Ovary (tissue), 7 donors: ENCODE measurements at regions not wholly inside any gene's neighbourhood (a gene's known extent, or its start where the extent isn't known, plus 50 kb on each side); places are given as distances from the start of the nearest gene placed in this dataset.
A peak's percentile ranks its signal among the peaks of the same experiment; 100 is the strongest.

Experiments
- DNase-seq, 5 donors: peaks; one replicate each; pipeline ENCODE4 v3.0.0-alpha.2; 2019 to 2020
- H3K27ac ChIP-seq, 2 donors: fragments of 200-600 bp; one replicate each; pipeline versions ENCODE4 v1.5.1 to v1.8.0; 2019 to 2022
- H3K27me3 ChIP-seq: fragments of 200-600 bp; one replicate; pipeline ENCODE4 v1.8.0; 2022
- H3K36me3 ChIP-seq: fragments of 200-600 bp; sonication (generic); one replicate; pipeline ENCODE4 v1.5.1; 2019
- H3K4me1 ChIP-seq: one replicate; pipeline ENCODE4 v1.8.1; 2013; ENCODE audit warnings: mild to moderate bottlenecking, moderate library complexity; ENCODE audit not compliant: insufficient read depth
- H3K4me3 ChIP-seq: fragments of 200-600 bp; sonication (generic); one replicate; pipeline ENCODE4 v1.5.1; 2017
- H3K9me3 ChIP-seq, 2 donors: fragments of 200-600 bp in 1 of 2; sonication (generic) in 1 of 2; one replicate each; pipeline versions ENCODE4 v1.5.1 to v1.8.1; 2013 to 2019; ENCODE audit warnings: mild to moderate bottlenecking in 1 of 2, moderate library complexity in 1 of 2
- CTCF ChIP-seq, 3 donors: fragments of 450-650 bp in 2 of 3; fragments of 200-600 bp in 1 of 3; IDR thresholded peaks; one replicate each; pipeline versions ENCODE4 v1.5.1 to v1.8.0; 2016 to 2022; ENCODE audit warnings: antibody characterized with exemption in 3 of 3, mild to moderate bottlenecking in 1 of 3
- EP300 ChIP-seq: sonication (generic); formaldehyde crosslinking; IDR thresholded peaks from one replicate; pipeline ENCODE4 v1.6.1; 2017; ENCODE audit warnings: antibody characterized with exemption
- POLR2A ChIP-seq: fragments of 450-650 bp; IDR thresholded peaks from one replicate; pipeline ENCODE4 v1.6.1; 2017; ENCODE audit warnings: antibody characterized with exemption, mild to moderate bottlenecking, moderate library complexity
- WGBS, 3 donors: extraction: QIAGEN DNeasy Blood & Tissue Kit in 1 of 3; methylation state at CpG; one replicate each; pipeline versions ENCODE4 v1.1.5 to v1.1.7; 2013 to 2017; 5-methylcytosine and 5-hydroxymethylcytosine counted together
- intact Hi-C, 4 donors: fragments of 100-400 bp; cut with DNase I; formaldehyde crosslinking; loops; one replicate each; pipeline versions ENCODE4 v1.11.0 to v1.15.1; 2022 to 2023
- donor health status: DM: no; HTN: no; CAD: no; lungs with moderate emphysema.
- donor health status: DM: no; HTN: no; CAD: no.
- donor health status: Bipolar disorder and iron deficiency.
- donor health status: DM: no; HTN: no; CAD: no.
- donor health status: DM: yes; HTN: yes; CAD: no.

- Histone ChIP-seq H3K27me3 (no peaks in the 10 kb centered on the region), H3K27ac (peak overlapping the region; percentile 42 to 80), H3K9me3 (no peaks in the 10 kb centered on the region), H3K4me1 (peaks cover 19% of the 10 kb centered on the region), H3K4me3 (peak overlapping the region; percentile 39), H3K36me3 (no peaks in the 10 kb centered on the region)
- peak; percentile 63 to 79 (median 66) for DNase-seq
- TF ChIP-seq EP300: no peak
- TF ChIP-seq POLR2A: no peak
- no peak for TF ChIP-seq CTCF (IDR thresholded peaks at IDR 0.05)
- intact Hi-C loops: no loop called here
- 1% methylated on average over 55 to 56 of the region's 56 CpGs for WGBS, 3 donors
Observed at GRCh38 chr9:129336601-129337331, 158.7 kb upstream of the IER5L start.

- Histone ChIP-seq H3K27ac (peak overlapping the region; percentile 26 to 80), H3K36me3 (no peaks in the 10 kb centered on the region), H3K27me3 (no peaks in the 10 kb centered on the region), H3K4me1 (peaks cover 19% of the 10 kb centered on the region), H3K9me3 (no peaks in the 10 kb centered on the region), H3K4me3 (peak overlapping the region; percentile 39)
- no peak for DNase-seq
- TF ChIP-seq EP300 (no peak), POLR2A (no peak), CTCF (IDR thresholded peaks at IDR 0.05) (no peak)
- intact Hi-C loops: no loop called here
- WGBS, 3 donors: 52 to 65% (median 57%) methylated on average over 5 of the region's 5 CpGs
Observed at GRCh38 chr9:129336130-129336528, 158.1 kb upstream of the IER5L start.

GRCh38 chr9:129335464-129336129, 157.5 kb upstream of the IER5L start:
- TF ChIP-seq EP300: no peak
- Histone ChIP-seq H3K36me3 (no peaks in the 10 kb centered on the region), H3K9me3 (no peaks in the 10 kb centered on the region), H3K4me3 (no peak overlapping the region), H3K27ac (peak overlapping the region in 1 of 2 donors; percentile 80), H3K4me1 (peaks cover 19% of the 10 kb centered on the region), H3K27me3 (no peaks in the 10 kb centered on the region)
- intact Hi-C loops: no loop called here
- peak in 2 of 5 donors; percentile 66 to 67 for DNase-seq
- WGBS, 3 donors: 45 to 48% (median 47%) methylated on average over 7 of the region's 7 CpGs

- TF ChIP-seq POLR2A: peak; percentile 14
- TF ChIP-seq CTCF (IDR thresholded peaks at IDR 0.05): no peak
- TF ChIP-seq EP300: peak; percentile 96
- Histone ChIP-seq H3K9me3 (no peaks in the 10 kb centered on the region), H3K4me3 (no peak overlapping the region), H3K27me3 (no peaks in the 10 kb centered on the region), H3K27ac (peak overlapping the region; percentile 26 to 80), H3K36me3 (no peaks in the 10 kb centered on the region), H3K4me1 (peaks cover 19% of the 10 kb centered on the region)
- DNase-seq: peak; percentile 89 to 95 (median 94)
- 1% methylated on average over 18 to 28 of the region's 28 CpGs for WGBS, 3 donors
- intact Hi-C loops: loop anchor here in 2 of 4 donors (5.0 kb wide), 2 partner anchors 148 to 153 kb away; no protein-coding TSS in a partner anchor
Observed at GRCh38 chr9:129334105-129334935, 156.3 kb upstream of the IER5L start.
